ENCODE measurements at regions not wholly inside any gene's neighbourhood (a gene's known extent, or its start where the extent isn't known, plus 50 kb on each side); places are given as distances from the start of the nearest gene placed in this dataset.

DNA sequence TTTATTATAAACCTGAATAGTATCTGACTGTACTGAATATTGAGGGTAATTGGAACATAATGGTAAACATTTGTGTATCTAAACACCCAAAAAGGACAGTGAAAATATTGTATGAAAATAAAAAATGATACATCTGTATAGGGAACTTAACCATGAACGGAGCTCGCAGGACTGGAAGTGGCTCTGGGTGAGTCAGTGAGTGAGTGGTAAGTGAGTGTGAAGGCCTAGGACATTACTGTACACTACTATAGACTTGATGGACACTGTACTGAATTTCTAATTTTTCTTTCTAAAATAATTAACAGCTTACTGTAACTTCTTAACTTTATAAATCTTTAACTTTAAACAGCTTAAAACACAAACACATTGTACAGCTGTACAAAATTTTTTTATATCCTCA, 454.5 kb upstream of the FZD8 start:
- TF ChIP-seq, protein P1, sequence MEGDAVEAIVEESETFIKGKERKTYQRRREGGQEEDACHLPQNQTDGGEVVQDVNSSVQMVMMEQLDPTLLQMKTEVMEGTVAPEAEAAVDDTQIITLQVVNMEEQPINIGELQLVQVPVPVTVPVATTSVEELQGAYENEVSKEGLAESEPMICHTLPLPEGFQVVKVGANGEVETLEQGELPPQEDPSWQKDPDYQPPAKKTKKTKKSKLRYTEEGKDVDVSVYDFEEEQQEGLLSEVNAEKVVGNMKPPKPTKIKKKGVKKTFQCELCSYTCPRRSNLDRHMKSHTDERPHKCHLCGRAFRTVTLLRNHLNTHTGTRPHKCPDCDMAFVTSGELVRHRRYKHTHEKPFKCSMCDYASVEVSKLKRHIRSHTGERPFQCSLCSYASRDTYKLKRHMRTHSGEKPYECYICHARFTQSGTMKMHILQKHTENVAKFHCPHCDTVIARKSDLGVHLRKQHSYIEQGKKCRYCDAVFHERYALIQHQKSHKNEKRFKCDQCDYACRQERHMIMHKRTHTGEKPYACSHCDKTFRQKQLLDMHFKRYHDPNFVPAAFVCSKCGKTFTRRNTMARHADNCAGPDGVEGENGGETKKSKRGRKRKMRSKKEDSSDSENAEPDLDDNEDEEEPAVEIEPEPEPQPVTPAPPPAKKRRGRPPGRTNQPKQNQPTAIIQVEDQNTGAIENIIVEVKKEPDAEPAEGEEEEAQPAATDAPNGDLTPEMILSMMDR (IDR thresholded peaks at IDR 0.05), result no peak
- intact Hi-C loops (cut with DNase I), result no loop called here
- Histone ChIP-seq H3K27ac (no peak overlapping the region), H3K36me3 (no peaks in the 10 kb centered on the region), H3K4me3 (no peak overlapping the region), H3K27me3 (no peaks in the 10 kb centered on the region), H3K9me3 (peaks cover 0 to 20% of the 10 kb centered on the region in 2 donors), H3K4me1 (no peaks in the 10 kb centered on the region)
- DNase-seq (no peak), ATAC-seq (no peak)

DNA sequence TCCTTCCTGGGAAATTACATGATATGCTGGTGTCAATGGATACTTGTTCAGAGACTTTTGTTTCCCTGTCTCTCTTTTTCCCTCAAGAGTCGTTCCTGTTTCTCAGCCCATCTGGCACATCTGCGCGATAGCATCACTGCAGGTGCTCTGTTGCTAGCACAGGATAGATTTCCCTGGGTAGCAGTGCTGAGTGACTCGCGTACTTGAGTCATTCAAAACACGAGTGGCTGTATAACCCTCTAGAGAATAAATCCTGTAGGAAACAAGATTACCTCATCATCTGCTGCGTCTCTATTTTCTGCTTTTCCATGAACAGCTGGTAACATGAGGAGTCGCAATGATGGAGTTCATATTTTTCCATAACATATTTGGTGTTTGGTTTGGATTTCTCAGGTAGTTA, 452.0 kb upstream of the FZD8 start:
- no peaks in the 10 kb centered on the region for H3K27me3 ChIP-seq
- H3K4me1 ChIP-seq, result no peaks in the 10 kb centered on the region
- intact Hi-C loops (cut with DNase I), result no loop called here
- no peaks in the 10 kb centered on the region for H3K36me3 ChIP-seq
- TF ChIP-seq, protein P1 (IDR thresholded peaks at IDR 0.05), result no peak
- DNase-seq, result no peak
- no peak overlapping the region for H3K27ac ChIP-seq
- peaks cover 0 to 16% of the 10 kb centered on the region in 2 donors for H3K9me3 ChIP-seq
- ATAC-seq, result no peak
- no peak overlapping the region for H3K4me3 ChIP-seq

DNA sequence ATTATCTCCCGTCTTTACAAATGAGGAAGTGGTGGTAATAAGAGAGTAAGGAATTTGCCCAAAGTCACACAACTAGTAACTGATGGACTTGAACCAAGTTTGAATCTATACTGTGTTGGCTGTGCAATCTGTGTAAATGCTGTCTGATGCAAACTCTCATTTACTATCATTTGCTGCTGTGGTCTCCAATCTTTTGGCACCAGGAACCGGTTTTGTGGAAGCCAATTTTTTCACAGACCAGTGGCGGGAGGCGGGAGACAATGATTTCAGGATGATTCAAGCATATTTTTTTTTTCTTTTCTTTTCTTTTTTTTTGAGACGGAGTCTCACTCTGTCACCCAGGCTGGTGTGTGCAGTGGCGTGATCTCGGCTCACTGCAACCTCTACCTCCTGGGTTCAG, 450.0 kb upstream of the FZD8 start:
- H3K27ac ChIP-seq, result no peak overlapping the region
- H3K9me3 ChIP-seq, result peaks cover 0 to 16% of the 10 kb centered on the region in 2 donors
- no peaks in the 10 kb centered on the region for H3K4me1 ChIP-seq
- no peaks in the 10 kb centered on the region for H3K27me3 ChIP-seq
- TF ChIP-seq, protein P1 (IDR thresholded peaks at IDR 0.05), result no peak
- no peaks in the 10 kb centered on the region for H3K36me3 ChIP-seq
- DNase-seq, result no peak
- intact Hi-C loops (cut with DNase I), result no loop called here
- H3K4me3 ChIP-seq, result no peak overlapping the region
- ATAC-seq, result no peak

DNA sequence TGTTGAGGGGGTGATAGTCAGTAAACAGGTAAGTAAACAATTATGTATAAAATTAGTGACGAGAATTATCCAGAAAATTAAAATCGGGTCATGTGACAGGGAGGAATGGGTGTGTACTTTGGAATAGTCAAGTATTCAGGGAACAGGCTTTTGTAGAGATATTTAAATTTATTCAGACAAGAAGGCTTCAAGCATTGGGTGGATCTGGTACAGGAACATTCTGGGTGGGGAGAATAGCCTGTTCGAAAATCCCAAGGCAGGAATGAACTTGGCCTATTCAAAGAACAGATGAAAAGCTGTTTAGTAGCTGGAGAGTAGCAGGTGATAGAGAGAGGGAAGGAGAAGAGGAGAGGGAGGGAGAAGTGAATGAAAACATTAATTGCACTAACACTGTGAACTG, 448.9 kb upstream of the FZD8 start:
- Histone ChIP-seq H3K4me1 (no peaks in the 10 kb centered on the region), H3K9me3 (peaks cover 0 to 16% of the 10 kb centered on the region in 2 donors), H3K4me3 (no peak overlapping the region), H3K27ac (no peak overlapping the region), H3K36me3 (no peaks in the 10 kb centered on the region), H3K27me3 (no peaks in the 10 kb centered on the region)
- DNase-seq, result no peak
- no peak for ATAC-seq
- intact Hi-C loops (cut with DNase I), result no loop called here
- TF ChIP-seq, protein P1 (IDR thresholded peaks at IDR 0.05), result no peak

DNA sequence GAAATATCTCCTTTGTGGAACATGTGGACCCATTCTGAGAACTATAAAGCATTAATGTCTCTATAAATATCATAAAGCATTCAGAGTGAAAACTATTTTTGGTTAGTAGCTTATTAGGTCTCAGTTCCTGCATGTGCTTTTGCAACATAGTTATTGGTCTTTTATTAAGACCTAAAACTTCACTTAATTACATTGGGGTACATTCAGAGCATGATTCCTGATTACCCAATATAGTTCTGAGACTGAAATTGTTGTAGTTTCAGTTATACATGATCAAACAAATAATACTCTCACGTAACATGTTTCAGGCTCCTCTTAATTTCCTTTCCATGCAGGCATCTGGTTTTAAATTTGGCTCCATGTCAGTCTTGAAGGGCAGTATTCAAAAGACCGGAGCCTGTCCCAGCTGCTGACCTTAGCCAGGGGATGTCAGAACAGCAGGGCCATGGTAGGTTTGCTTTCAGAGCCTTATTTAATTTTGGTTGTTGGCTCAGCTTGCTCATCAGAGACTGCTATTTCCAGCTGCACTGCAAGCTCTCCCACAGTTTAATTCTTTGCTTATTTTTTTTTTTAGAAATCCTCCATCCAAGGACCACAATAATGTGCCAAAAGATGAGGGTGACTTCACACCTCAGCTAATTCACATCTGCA, 447.8 kb upstream of the FZD8 start:
- DNase-seq (no peak), ATAC-seq (no peak)
- no peaks in the 10 kb centered on the region for H3K27me3 ChIP-seq
- H3K4me3 ChIP-seq, result no peak overlapping the region
- no peaks in the 10 kb centered on the region for H3K36me3 ChIP-seq
- H3K27ac ChIP-seq, result no peak overlapping the region
- H3K9me3 ChIP-seq, result peaks cover 0 to 8% of the 10 kb centered on the region in 2 donors
- intact Hi-C loops (cut with DNase I), result no loop called here
- TF ChIP-seq, protein P1 (IDR thresholded peaks at IDR 0.05), result no peak
- no peaks in the 10 kb centered on the region for H3K4me1 ChIP-seq

Measured in left lung (tissue), 4 donors.